Natural killer cell (primary cell): ENCODE measurements at regions not wholly inside any gene's neighbourhood (a gene's known extent, or its start where the extent isn't known, plus 50 kb on each side); places are given as distances from the start of the nearest gene placed in this dataset.

Experiments
- ATAC-seq, 3 donors: fragments of 150-1000 bp in 2 of 3; fragments of 200-7000 bp in 1 of 3; cut with Tn5 transposase; 1 replicate in 1 of 3; 2 replicates in 2 of 3; pipeline ENCODE4 v1.10.0; 2021; ENCODE audit warnings: mild to moderate bottlenecking in 2 of 3, moderate library complexity in 2 of 3
- DNase-seq, 2 donors: peaks; one replicate each; pipeline versions ENCODE4 v3.0.0 to v3.0.0-alpha.2; 2013 to 2021; ENCODE audit warnings: mixed read lengths in 1 of 2
- H3K27ac ChIP-seq: one replicate; pipeline ENCODE4 v1.5.1; 2013; ENCODE audit warnings: mild to moderate bottlenecking, low read length
- H3K27me3 ChIP-seq: one replicate; pipeline ENCODE4 v1.6.1; 2013; ENCODE audit warnings: low read length; ENCODE audit not compliant: control insufficient read depth, insufficient read depth
- H3K36me3 ChIP-seq: one replicate; pipeline ENCODE4 v1.6.1; 2013; ENCODE audit warnings: low read length; ENCODE audit not compliant: control insufficient read depth, insufficient read depth
- H3K4me1 ChIP-seq: one replicate; pipeline ENCODE4 v1.6.1; 2013; ENCODE audit warnings: low read length; ENCODE audit not compliant: control insufficient read depth, insufficient read depth
- H3K4me3 ChIP-seq: one replicate; pipeline ENCODE4 v1.5.1; 2013; ENCODE audit warnings: low read length
- H3K9me3 ChIP-seq: one replicate; pipeline ENCODE4 v1.6.1; 2013; ENCODE audit warnings: low read length; ENCODE audit not compliant: control insufficient read depth, insufficient read depth
- H3K27ac Mint-ChIP-seq, 2 donors: one replicate each; pipeline ENCODE4 v1.8.0; 2022; ENCODE audit warnings: mild to moderate bottlenecking in 2 of 2, mixed read lengths in 2 of 2, moderate library complexity in 1 of 2
- H3K27me3 Mint-ChIP-seq, 2 donors: one replicate each; pipeline ENCODE4 v1.8.0; 2022; ENCODE audit warnings: low read depth in 2 of 2, mixed read lengths in 2 of 2
- H3K36me3 Mint-ChIP-seq: one replicate; pipeline ENCODE4 v1.8.0; 2022; ENCODE audit warnings: mixed read lengths
- H3K4me1 Mint-ChIP-seq, 2 donors: one replicate each; pipeline ENCODE4 v1.8.0; 2022; ENCODE audit warnings: mixed read lengths in 2 of 2
- H3K4me3 Mint-ChIP-seq: one replicate; pipeline ENCODE4 v1.8.0; 2022; ENCODE audit warnings: mild to moderate bottlenecking, moderate library complexity, mixed read lengths
- H3K9me3 Mint-ChIP-seq, 2 donors: one replicate each; pipeline ENCODE4 v1.8.0; 2022; ENCODE audit warnings: mixed read lengths in 2 of 2
- WGBS: methylation state at CpG from one replicate; pipeline ENCODE4 v1.1.7; 2013; ENCODE audit warnings: missing lambda C conversion rate; ENCODE audit not compliant: insufficient coverage; 5-methylcytosine and 5-hydroxymethylcytosine counted together
- intact Hi-C: fragments of 100-400 bp; cut with micrococcal nuclease; formaldehyde crosslinking; loops from one replicate; pipeline ENCODE4 v1.14.2; 2022
- TF ChIP-seq, protein P1 (sequence below): fragments of 200-600 bp; IDR thresholded peaks from one replicate; pipeline ENCODE4 v1.8.0; 2022; ENCODE audit warnings: antibody characterized with exemption

GRCh38 chr7:13092708-13093005 lies 405.2 kb downstream of the ARL4A start:
- no peaks in the 10 kb centered on the region for H3K27me3 Mint-ChIP-seq
- no peak overlapping the region for H3K4me3 Mint-ChIP-seq
- no peaks in the 10 kb centered on the region for H3K36me3 ChIP-seq
- H3K36me3 Mint-ChIP-seq = no peaks in the 10 kb centered on the region
- no peaks in the 10 kb centered on the region for H3K4me1 ChIP-seq
- peaks cover 4 to 5% of the 10 kb centered on the region in 2 donors for H3K9me3 Mint-ChIP-seq
- TF ChIP-seq, protein P1, sequence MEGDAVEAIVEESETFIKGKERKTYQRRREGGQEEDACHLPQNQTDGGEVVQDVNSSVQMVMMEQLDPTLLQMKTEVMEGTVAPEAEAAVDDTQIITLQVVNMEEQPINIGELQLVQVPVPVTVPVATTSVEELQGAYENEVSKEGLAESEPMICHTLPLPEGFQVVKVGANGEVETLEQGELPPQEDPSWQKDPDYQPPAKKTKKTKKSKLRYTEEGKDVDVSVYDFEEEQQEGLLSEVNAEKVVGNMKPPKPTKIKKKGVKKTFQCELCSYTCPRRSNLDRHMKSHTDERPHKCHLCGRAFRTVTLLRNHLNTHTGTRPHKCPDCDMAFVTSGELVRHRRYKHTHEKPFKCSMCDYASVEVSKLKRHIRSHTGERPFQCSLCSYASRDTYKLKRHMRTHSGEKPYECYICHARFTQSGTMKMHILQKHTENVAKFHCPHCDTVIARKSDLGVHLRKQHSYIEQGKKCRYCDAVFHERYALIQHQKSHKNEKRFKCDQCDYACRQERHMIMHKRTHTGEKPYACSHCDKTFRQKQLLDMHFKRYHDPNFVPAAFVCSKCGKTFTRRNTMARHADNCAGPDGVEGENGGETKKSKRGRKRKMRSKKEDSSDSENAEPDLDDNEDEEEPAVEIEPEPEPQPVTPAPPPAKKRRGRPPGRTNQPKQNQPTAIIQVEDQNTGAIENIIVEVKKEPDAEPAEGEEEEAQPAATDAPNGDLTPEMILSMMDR = no peak
- no peaks in the 10 kb centered on the region for H3K9me3 ChIP-seq
- no peak overlapping the region for H3K27ac ChIP-seq
- H3K27ac Mint-ChIP-seq = no peak overlapping the region
- intact Hi-C loops = no loop called here
- no peaks in the 10 kb centered on the region for H3K4me1 Mint-ChIP-seq
- 88% methylated on average over 2 of the region's 2 CpGs for WGBS
- H3K4me3 ChIP-seq = no peak overlapping the region
- DNase-seq (no peak), ATAC-seq (no peak)
- no peaks in the 10 kb centered on the region for H3K27me3 ChIP-seq

DNA sequence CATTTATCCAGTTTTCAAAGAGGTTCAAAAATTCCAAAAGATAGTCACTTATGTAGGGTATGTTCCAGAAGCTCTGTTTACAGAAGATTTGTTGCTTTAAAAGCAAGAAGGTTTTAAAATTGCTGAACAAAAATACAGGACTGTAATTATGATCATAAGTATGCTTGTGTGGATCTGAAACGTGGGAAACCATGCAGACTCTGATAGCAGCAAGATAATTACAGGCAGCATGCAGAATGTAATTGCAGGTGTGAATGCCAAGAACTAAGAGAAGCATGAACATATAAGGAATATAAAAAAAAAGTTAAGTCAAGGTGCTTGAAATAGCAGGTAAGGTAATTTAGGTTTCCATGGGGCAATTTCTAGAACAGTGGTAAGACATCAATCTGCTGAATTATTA lies 405.7 kb downstream of the ARL4A start:
- H3K4me3 Mint-ChIP-seq = no peak overlapping the region
- H3K9me3 Mint-ChIP-seq = peaks cover 3 to 5% of the 10 kb centered on the region in 2 donors
- WGBS = 43% methylated on average over 1 of the region's 1 CpG
- no peaks in the 10 kb centered on the region for H3K4me1 Mint-ChIP-seq
- H3K27me3 Mint-ChIP-seq = no peaks in the 10 kb centered on the region
- intact Hi-C loops = no loop called here
- H3K36me3 Mint-ChIP-seq = no peaks in the 10 kb centered on the region
- no peak overlapping the region for H3K27ac Mint-ChIP-seq
- H3K9me3 ChIP-seq = no peaks in the 10 kb centered on the region
- DNase-seq (no peak), ATAC-seq (no peak)
- no peaks in the 10 kb centered on the region for H3K36me3 ChIP-seq
- no peaks in the 10 kb centered on the region for H3K27me3 ChIP-seq
- H3K4me3 ChIP-seq = no peak overlapping the region
- no peaks in the 10 kb centered on the region for H3K4me1 ChIP-seq
- TF ChIP-seq, protein P1 = no peak
- H3K27ac ChIP-seq = no peak overlapping the region

- H3K27me3 ChIP-seq = no peaks in the 10 kb centered on the region
- H3K36me3 ChIP-seq = no peaks in the 10 kb centered on the region
- Mint-ChIP-seq H3K4me1 (no peaks in the 10 kb centered on the region), H3K27me3 (no peaks in the 10 kb centered on the region), H3K4me3 (no peak overlapping the region), H3K27ac (no peak overlapping the region), H3K36me3 (no peaks in the 10 kb centered on the region), H3K9me3 (peaks cover 0 to 3% of the 10 kb centered on the region in 2 donors)
- ATAC-seq = no peak
- no peak overlapping the region for H3K27ac ChIP-seq
- H3K9me3 ChIP-seq = no peaks in the 10 kb centered on the region
- DNase-seq = no peak
- no peak overlapping the region for H3K4me3 ChIP-seq
- TF ChIP-seq, protein P1 = no peak
- H3K4me1 ChIP-seq = no peaks in the 10 kb centered on the region
- 89% methylated on average over 3 of the region's 3 CpGs for WGBS
- intact Hi-C loops = no loop called here
Measured at GRCh38 chr7:13097499-13097898, 410.1 kb downstream of the ARL4A start.

DNA sequence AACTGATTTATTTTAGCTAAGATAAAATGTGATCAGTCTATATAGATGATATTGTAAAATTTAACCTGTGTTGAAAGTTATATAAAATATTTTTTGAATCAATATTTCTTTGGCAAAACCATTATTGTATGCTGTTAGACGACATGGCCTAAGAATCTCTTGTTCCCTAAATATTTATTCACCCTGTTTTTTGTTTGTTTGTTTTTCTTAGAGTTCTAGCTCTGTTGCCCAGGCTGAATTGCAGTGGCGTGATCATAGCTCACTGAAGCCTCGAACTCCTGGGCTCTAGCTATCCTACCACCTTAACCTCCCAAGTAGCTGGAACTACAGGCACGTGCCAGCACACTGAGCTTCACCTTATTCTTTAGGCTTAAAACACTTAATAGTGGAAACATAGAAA lies 410.7 kb downstream of the ARL4A start:
- Histone ChIP-seq H3K9me3 (no peaks in the 10 kb centered on the region), H3K27me3 (no peaks in the 10 kb centered on the region), H3K4me1 (no peaks in the 10 kb centered on the region), H3K27ac (no peak overlapping the region), H3K36me3 (no peaks in the 10 kb centered on the region), H3K4me3 (no peak overlapping the region)
- TF ChIP-seq, protein P1 = no peak
- H3K36me3 Mint-ChIP-seq = no peaks in the 10 kb centered on the region
- no peak for DNase-seq
- no peaks in the 10 kb centered on the region for H3K4me1 Mint-ChIP-seq
- intact Hi-C loops = no loop called here
- no peaks in the 10 kb centered on the region for H3K27me3 Mint-ChIP-seq
- H3K9me3 Mint-ChIP-seq = peaks cover 0 to 3% of the 10 kb centered on the region in 2 donors
- H3K4me3 Mint-ChIP-seq = no peak overlapping the region
- no peak overlapping the region for H3K27ac Mint-ChIP-seq
- no peak for ATAC-seq
- 80% methylated on average over 3 of the region's 4 CpGs for WGBS
